Heart left ventricle (tissue), 16 donors: ENCODE measurements at regions not wholly inside any gene's neighbourhood (a gene's known extent, or its start where the extent isn't known, plus 50 kb on each side); places are given as distances from the start of the nearest gene placed in this dataset.

ENCODE experiments used
- ATAC-seq, 4 donors: fragments of 200-7000 bp; cut with Tn5 transposase; one replicate each; pipeline ENCODE4 v1.9.1; 2020 to 2022; ENCODE audit warnings: moderate library complexity in 4 of 4, mild to moderate bottlenecking in 3 of 4, moderate number of reproducible peaks in 1 of 4
- DNase-seq, 5 donors: peaks; one replicate each; pipeline ENCODE4 v3.0.0-alpha.2; 2020
- H3K27ac ChIP-seq, 12 donors: fragments of 200-600 bp; sonication (generic) in 4 of 12; one replicate each; pipeline versions ENCODE4 v1.5.0 to v1.8.0; 2016 to 2022; ENCODE audit warnings: mild to moderate bottlenecking in 2 of 12
- H3K27me3 ChIP-seq, 9 donors: fragments of 200-600 bp; sonication (generic) in 2 of 9; one replicate each; pipeline versions ENCODE4 v1.5.1 to v1.8.0; 2016 to 2022; ENCODE audit warnings: mild to moderate bottlenecking in 3 of 9
- H3K36me3 ChIP-seq, 9 donors: fragments of 200-600 bp; sonication (generic) in 2 of 9; one replicate each; pipeline versions ENCODE4 v1.5.0 to v1.8.0; 2018 to 2022; ENCODE audit warnings: mild to moderate bottlenecking in 2 of 9
- H3K4me1 ChIP-seq, 12 donors: fragments of 200-600 bp; sonication (generic) in 4 of 12; one replicate each; pipeline versions ENCODE4 v1.5.0 to v1.8.0; 2016 to 2022; ENCODE audit warnings: mild to moderate bottlenecking in 3 of 12
- H3K4me3 ChIP-seq, 12 donors: fragments of 200-600 bp; sonication (generic) in 4 of 12; one replicate each; pipeline versions ENCODE4 v1.5.0 to v1.8.0; 2017 to 2022; ENCODE audit warnings: mild to moderate bottlenecking in 9 of 12, moderate library complexity in 4 of 12
- H3K9me3 ChIP-seq, 12 donors: fragments of 200-600 bp; sonication (generic) in 4 of 12; one replicate each; pipeline versions ENCODE4 v1.5.0 to v1.8.0; 2016 to 2022; ENCODE audit warnings: mild to moderate bottlenecking in 1 of 12
- CTCF ChIP-seq, 12 donors: fragments of 200-600 bp; sonication (generic) in 4 of 12; IDR thresholded peaks; one replicate each; pipeline versions ENCODE4 v1.5.0 to v1.8.0; 2018 to 2022; ENCODE audit warnings: antibody characterized with exemption in 12 of 12, mild to moderate bottlenecking in 5 of 12
- POLR2A ChIP-seq, 2 donors: fragments of 450-650 bp; IDR thresholded peaks; one replicate each; pipeline ENCODE4 v1.6.1; 2017; ENCODE audit warnings: antibody characterized with exemption in 2 of 2, mild to moderate bottlenecking in 2 of 2, moderate library complexity in 2 of 2
- WGBS, 4 donors: extraction: QIAGEN DNeasy Blood & Tissue Kit in 2 of 4; methylation state at CpG; one replicate each; pipeline versions ENCODE4 v1.1.5 to v1.1.7; 2013 to 2018; 5-methylcytosine and 5-hydroxymethylcytosine counted together
- intact Hi-C, 10 donors: fragments of 100-400 bp; cut with DNase I; formaldehyde crosslinking; loops; one replicate each; pipeline versions ENCODE4 v1.11.1 to v1.14.2; 2022
- donor health status: ischemic (EF 13 %, LVEDD 7.1; RV severe dilation, severe dysfunction).
- donor health status: healthy with polysubstance abuse.
- donor health status: DM: no; HTN: yes; CAD: no.
- donor health status: DM: no; HTN: no; CAD: no.
- donor health status: ischemic (EF 25% LVEDD 6.9; RV normal size, moderate dysfunction).
- donor health status: ischemic (EF 25% LVEDD 5.7; RV mildly dilated, moderate dysfunction).
- donor health status: healthy.
- donor health status: DM: yes; HTN: yes; CAD: no.
- donor health status: ischemic (EF 35%, LVEDD 5.7; RV mildly dilated, moderate dysfunction).
- donor health status: nonischemic (EF 11% LVEDD 7.7; RV severe dilation, severe dysfunction).
- donor health status: DM: yes; HTN: yes; CAD: no.
- donor health status: PGD.
- donor health status: ischemic (EF 29% LVEDD 5.4; RV normal size, mild dysfunction).
- donor health status: nonischemic (EF 23%, LVEDD 6.1; RV moderate dilation, normal function).

DNA sequence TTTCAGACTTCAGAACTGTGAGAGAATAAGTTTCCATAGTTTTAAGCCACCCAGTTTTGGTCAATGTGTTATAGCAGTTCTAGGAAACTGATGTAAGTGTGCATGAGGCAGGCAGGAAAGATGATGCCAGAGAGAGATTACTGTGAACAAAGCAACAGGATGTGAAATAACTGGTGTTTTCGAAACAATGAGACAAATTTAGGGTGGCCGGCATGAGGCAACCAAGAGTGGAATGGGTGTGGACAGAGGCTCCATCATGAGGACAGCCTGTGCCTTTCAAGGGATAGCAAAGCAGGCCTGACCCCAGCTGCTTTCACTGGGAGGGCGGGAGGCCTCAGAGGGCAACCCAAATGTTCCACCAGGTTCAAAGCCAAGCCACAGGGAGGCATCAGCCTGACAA is 67.3 kb upstream of the UCN3 start:
- Histone ChIP-seq H3K27me3 (no peaks in the 10 kb centered on the region), H3K27ac (peak overlapping the region in 10 of 12 donors; percentile 22 to 82 (median 54)), H3K4me3 (no peak overlapping the region), H3K36me3 (no peaks in the 10 kb centered on the region), H3K4me1 (peaks cover 0 to 50% (median 13%) of the 10 kb centered on the region in 12 donors), H3K9me3 (no peaks in the 10 kb centered on the region)
- intact Hi-C loops = loop anchor here in 2 of 10 donors (10.0 kb wide), 2 partner anchors 87 to 203 kb away; partner anchors contain the start of gene AKR1C3 (in 1 of the 2)
- peak in 3 of 5 donors; percentile 29 to 74 (median 31) for DNase-seq
- no peak for TF ChIP-seq POLR2A (IDR thresholded peaks at IDR 0.05)
- peak in 1 of 12 donors; percentile 17 for TF ChIP-seq CTCF (IDR thresholded peaks at IDR 0.05)
- peak; percentile 75 to 92 (median 81) for ATAC-seq
- 54 to 79% (median 64%) methylated on average over 3 of the region's 3 CpGs for WGBS, 4 donors

DNA sequence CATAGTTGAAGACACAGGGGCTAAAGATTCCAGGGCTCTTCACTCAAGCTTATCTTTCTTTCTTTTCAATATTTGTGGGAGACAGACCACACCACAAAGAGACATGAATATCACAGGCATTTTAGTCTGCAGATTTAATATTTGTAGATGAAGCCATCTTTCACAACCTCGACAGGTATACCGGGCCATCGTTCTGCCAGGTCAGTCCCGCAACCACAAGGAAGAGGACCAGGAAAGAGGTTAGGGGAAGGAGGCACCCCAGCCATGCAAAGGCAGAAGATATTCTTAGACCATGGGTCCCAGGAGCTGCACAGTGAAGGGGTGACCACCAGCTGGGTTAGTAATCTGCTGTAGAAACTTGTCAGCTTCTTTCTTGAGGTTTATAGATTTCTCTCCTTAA is 66.8 kb upstream of the UCN3 start:
- 88 to 96% (median 92%) methylated on average over 4 of the region's 4 CpGs for WGBS, 4 donors
- DNase-seq = no peak
- peak overlapping the region in 10 of 12 donors; percentile 22 to 82 (median 54) for H3K27ac ChIP-seq
- no peaks in the 10 kb centered on the region for H3K27me3 ChIP-seq
- H3K9me3 ChIP-seq = peaks cover 0 to 2% (median 0%) of the 10 kb centered on the region in 12 donors
- H3K4me3 ChIP-seq = no peak overlapping the region
- no peaks in the 10 kb centered on the region for H3K36me3 ChIP-seq
- ATAC-seq = no peak
- peaks cover 0 to 49% (median 13%) of the 10 kb centered on the region in 12 donors for H3K4me1 ChIP-seq
- TF ChIP-seq CTCF (IDR thresholded peaks at IDR 0.05) (no peak), POLR2A (IDR thresholded peaks at IDR 0.05) (no peak)
- intact Hi-C loops = loop anchor here in 2 of 10 donors (10.0 kb wide), 2 partner anchors 87 to 203 kb away; partner anchors contain the start of gene AKR1C3 (in 1 of the 2)

GRCh38 chr10:5299950-5300349 is 64.8 kb upstream of the UCN3 start:
- Histone ChIP-seq H3K27me3 (no peaks in the 10 kb centered on the region), H3K27ac (peak overlapping the region in 9 of 12 donors; percentile 15 to 72 (median 35))
- peak in 2 of 4 donors; percentile 41 to 61 for ATAC-seq

GRCh38 chr10:5303504-5303903 is 61.3 kb upstream of the UCN3 start:
- DNase-seq (no peak), ATAC-seq (no peak)
- Histone ChIP-seq H3K4me3 (no peak overlapping the region), H3K27ac (no peak overlapping the region), H3K27me3 (no peaks in the 10 kb centered on the region), H3K36me3 (no peaks in the 10 kb centered on the region), H3K4me1 (peaks cover 0 to 9% (median 4%) of the 10 kb centered on the region in 12 donors), H3K9me3 (peaks cover 0 to 10% (median 5%) of the 10 kb centered on the region in 12 donors)
- TF ChIP-seq CTCF (IDR thresholded peaks at IDR 0.05) (no peak), POLR2A (IDR thresholded peaks at IDR 0.05) (no peak)
- 46 to 99% (median 66%) methylated on average over 2 of the region's 2 CpGs for WGBS, 4 donors
- intact Hi-C loops = no loop called here

More at GRCh38 chr10:5299950-5300349, 64.8 kb upstream of the UCN3 start:
- H3K4me3 ChIP-seq = no peak overlapping the region
- TF ChIP-seq CTCF (IDR thresholded peaks at IDR 0.05) = no peak
- no peak for TF ChIP-seq POLR2A (IDR thresholded peaks at IDR 0.05)
- H3K36me3 ChIP-seq = no peaks in the 10 kb centered on the region
- H3K4me1 ChIP-seq = peaks cover 0 to 36% (median 10%) of the 10 kb centered on the region in 12 donors
- WGBS, 4 donors = 52 to 63% (median 56%) methylated on average over 3 of the region's 3 CpGs
- intact Hi-C loops = loop anchor here in 2 of 10 donors (10.0 kb wide), 2 partner anchors 85 to 205 kb away; partner anchors contain the start of gene AKR1C3 (in 1 of the 2)
- H3K9me3 ChIP-seq = peaks cover 0 to 10% (median 5%) of the 10 kb centered on the region in 12 donors
- DNase-seq = no peak
